ENCODE measurements at regions not wholly inside any gene's neighbourhood (a gene's known extent, or its start where the extent isn't known, plus 50 kb on each side); places are given as distances from the start of the nearest gene placed in this dataset.
"Not testable (repeated sequence)": the region's sequence is repeated elsewhere in the genome, so short reads cannot be mapped to it uniquely, and the experiment has no call there.

DNA sequence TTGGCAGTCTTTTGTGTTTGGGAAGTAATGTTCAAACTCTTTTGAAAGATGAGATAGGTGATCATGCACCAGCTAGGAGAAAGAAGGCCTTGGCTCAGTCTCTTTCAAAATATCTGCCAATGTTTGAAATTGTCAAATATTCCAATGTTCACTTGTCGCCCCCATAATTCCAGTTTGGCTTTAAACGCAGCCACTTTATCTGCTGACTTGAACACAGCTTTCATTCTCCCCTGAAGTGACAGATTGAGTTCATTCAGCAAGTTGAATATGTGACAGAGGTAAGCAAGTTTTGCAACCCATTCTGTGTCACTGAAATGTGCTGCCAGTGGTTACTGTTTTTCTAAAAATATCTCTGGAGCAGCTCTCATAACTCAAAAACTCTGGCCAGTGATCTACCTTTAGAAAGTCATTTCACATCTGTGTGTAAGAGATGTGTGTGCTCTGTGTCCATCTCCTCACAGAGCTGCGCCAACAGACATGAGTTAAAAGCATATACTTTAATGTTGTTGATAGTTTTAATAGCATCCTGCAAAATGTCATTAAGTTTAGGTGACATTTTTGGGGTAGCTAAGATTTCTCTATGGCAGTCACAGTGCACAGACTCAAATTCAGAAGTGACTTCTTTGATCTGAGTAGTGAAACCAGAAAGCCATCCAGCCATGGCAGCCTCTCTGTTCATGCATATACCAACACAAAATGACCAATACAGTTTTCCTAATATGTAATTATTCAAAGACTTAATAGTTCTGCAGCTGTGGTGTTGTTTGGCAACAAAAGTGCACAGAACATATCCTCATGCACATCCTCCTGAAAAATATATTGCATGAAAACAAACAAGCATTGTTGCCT, 614.3 kb upstream of the MIS18BP1 start:
- DNase-seq (ENCODE audit: low spot score) = no peak

DNA sequence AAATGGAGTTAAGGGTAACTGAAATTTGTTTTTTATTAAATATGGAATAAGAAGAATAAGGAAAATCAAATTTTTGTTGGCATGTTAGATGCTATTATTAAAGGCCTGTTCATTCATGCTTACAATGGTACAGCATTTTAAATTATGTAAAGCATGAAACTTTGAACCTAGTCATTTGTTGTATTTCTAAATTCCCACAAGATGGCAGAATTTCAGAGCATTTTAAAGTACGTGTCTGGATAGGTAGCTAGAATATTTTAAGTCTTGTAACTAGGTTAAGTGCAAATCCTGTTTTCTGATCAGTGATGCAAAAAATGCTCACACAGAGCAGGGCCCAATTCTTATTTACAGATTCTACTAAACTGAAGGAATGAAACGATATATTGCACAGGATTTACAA, 585.6 kb upstream of the MIS18BP1 start:
- DNase-seq (ENCODE audit: low spot score) = no peak

DNA sequence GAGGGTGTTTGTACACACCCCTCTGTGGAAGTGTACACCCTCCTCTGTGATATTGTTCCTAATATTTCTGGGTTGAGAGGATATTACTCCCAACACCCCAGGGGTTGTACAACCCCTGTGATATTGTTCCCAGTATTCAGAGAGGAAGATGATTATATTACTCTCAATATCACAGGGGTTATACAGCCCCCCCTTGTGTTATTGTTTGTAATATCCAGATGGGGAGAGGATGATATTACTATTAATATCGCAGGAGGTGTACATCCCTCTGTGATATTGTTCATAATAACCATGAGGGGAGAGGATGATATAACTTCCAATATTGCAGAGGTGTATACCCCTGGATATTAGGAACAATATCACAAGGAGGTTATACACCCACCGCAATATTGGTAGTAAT, 566.1 kb upstream of the MIS18BP1 start:
- DNase-seq (ENCODE audit: low spot score) = no peak

- peak; percentile 13 for DNase-seq (ENCODE audit: low spot score)
Measured at GRCh38 chr14:45811155-45811554, 558.2 kb upstream of the MIS18BP1 start.

GRCh38 chr14:45810152-45810872, 557.3 kb upstream of the MIS18BP1 start:
- DNase-seq (ENCODE audit: low spot score) = peak; percentile 21

DNA sequence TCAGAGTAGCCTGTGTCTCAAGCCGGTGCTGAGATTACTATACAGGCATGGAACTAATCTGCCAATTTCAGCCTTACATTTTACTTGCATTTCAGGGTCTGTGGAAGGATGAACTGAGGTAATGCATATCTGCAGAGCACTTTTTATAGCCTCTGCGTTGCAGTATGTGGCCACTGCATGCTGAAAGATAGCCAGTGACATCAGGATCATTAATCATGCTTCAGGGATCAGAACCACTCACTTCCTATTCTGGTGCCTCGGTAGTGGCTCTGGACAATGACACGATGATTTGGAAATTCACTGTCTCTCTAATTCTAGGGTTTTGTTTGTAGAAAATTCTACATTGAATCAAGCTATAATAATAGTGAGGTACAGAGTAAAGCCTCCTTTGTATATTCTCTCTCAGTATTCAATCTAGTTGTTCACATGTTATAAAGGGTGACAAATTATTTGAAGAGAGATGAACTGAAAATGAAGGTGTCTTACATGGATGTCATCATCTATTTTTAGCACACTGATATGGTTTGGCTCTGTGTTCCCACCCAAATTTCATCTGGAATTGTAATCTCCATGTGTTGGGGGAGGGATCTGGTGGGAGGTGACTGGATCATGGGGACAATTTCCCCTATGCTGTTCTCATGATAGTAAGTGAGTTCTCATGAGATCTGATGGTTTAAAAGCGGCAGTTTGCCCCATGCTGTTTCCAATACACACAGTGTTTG, 554.3 kb upstream of the MIS18BP1 start:
- no peak for DNase-seq (ENCODE audit: low spot score)

DNA sequence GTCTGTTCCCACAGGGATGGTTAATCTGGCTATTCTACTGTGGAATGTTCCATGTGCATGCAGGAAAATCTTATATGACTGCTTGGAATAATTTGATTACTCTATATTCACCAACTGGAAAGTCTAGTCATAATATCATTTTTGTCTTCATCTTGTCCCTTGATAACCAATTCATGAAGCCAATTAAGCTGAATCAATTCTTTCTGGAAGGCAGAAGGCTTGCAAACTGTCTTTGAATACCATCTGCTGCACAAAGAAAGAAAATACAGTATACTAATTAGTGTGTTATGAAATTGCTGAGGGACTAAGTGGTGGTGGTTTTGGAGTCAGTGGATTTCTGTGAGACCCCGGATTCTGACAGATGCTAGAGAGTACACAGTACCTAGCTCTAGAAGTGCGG, 546.5 kb upstream of the MIS18BP1 start:
- DNase-seq (ENCODE audit: low spot score) = no peak

DNA sequence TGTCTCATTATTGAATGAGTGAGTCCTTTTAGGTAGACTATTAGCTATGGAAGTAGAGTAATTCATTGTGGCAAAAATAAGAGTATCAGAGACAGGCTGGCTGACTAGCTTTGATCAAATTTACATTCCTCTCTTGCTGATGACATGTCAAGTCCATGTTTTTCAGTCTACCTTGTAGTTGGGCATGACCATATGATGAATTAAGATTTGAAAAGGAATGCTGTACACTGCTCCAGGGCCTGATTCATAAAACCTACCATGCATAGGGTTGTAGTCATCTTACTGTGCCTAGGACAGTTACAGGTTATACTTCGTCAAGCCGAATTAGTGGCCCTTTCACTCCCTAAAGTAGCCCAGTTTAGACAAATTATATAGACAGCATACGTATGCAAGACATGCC, 545.7 kb upstream of the MIS18BP1 start:
- no peak for DNase-seq (ENCODE audit: low spot score)

- not testable (repeated sequence) for DNase-seq (ENCODE audit: low spot score)
Measured at GRCh38 chr14:45796006-45796405, 543.0 kb upstream of the MIS18BP1 start.

- no peak for DNase-seq (ENCODE audit: low spot score)
Measured at GRCh38 chr14:45793081-45793480, 540.1 kb upstream of the MIS18BP1 start.

DNA sequence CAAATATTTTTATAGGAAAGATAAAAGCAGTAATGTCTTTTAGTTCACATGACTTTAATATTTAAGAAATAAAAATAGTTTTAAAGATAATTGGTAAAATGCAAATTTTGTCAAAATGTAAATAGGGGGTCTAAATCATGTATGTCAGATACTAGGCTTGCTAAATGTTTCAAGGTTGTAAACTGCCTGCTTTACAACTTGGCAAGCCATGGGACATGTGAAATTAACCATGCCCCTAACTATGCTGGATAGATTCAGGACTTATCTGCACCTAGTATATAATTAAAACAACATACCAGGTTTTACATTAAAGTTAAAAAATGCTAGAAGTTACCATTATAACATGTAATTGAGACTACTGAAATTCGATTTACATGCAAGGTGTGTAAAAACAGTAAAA, 537.3 kb upstream of the MIS18BP1 start:
- no peak for DNase-seq (ENCODE audit: low spot score)

DNA sequence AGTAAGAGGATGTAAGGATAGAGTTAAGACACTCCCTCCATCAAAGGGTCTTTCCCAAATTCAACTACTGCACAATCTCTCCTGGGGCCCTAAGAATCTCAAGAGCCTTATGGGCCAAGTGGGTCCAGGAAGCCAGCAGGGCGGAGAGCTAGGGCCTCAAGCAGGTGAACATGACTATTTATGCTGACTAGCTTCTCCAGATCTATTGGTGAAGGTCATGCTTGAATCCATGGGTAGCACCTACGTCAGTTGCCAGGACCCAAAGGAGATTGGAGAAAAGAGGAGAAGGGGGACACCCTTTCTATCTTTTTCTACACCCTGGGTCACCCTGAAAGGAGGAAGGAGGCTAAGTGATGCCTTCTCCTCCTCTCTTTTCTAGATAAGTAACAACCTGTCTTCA, 534.2 kb upstream of the MIS18BP1 start:
- DNase-seq (ENCODE audit: low spot score) = no peak

DNA sequence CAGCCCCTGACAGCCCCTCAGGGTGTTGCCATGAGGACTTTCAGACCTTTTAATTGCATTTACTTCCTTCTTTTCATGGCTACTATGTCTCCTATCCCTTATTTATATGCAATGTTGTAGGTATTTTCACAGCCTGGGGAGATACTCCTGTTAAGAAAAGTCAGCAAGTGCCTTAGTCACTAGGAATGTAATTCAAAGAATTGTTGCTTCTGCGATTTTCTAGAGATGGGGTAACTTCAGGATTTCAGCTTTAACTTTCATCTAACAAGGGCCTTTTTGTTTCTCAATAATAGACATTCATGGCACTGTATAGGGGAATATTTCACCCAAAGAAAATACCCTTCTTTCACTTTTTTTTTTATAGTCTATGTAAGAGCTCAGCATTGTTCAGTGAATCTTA, 533.3 kb upstream of the MIS18BP1 start:
- DNase-seq (ENCODE audit: low spot score) = no peak

DNA sequence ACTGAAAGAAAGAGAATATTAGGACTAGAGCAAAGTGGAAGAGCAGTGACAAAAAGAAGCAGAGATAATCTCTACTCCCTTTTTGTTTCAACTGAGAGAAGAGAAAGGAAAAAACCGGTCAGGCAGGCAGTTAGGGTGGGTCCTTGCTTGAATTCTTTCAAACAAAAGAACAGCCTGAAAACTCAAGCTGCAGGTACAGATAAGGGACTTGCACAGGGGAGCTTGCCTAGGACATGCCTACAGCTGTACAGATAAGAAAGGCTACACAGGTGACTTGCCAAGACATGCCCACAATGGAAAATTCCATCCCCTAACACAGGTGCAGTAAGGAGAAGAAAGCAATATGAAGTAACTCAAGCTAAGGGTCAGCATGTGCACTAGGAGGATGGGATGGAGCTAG, 532.2 kb upstream of the MIS18BP1 start:
- DNase-seq (ENCODE audit: low spot score) = no peak

GRCh38 chr14:45766247-45766646, 513.2 kb upstream of the MIS18BP1 start:
- DNase-seq (ENCODE audit: low spot score) = no peak

DNA sequence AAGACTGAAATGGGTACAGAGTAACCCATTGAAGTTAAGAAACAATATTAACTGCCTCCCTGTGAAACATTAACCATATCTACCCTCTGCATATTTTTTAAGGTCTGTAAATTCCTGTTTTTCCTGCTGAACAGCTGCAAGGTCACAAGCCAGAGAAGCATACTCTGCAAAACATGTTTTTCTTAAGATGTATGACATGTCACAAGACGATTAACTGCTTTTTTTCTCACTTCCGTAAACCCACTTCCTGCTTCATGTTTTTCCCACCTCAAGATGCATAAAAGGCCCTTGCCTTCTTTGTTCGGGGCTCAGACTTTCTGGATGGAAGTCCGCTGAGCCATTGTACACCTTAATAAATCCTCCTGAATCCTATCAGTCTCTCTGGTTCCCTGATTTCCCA, 504.7 kb upstream of the MIS18BP1 start:
- DNase-seq (ENCODE audit: low spot score) = no peak

DNA sequence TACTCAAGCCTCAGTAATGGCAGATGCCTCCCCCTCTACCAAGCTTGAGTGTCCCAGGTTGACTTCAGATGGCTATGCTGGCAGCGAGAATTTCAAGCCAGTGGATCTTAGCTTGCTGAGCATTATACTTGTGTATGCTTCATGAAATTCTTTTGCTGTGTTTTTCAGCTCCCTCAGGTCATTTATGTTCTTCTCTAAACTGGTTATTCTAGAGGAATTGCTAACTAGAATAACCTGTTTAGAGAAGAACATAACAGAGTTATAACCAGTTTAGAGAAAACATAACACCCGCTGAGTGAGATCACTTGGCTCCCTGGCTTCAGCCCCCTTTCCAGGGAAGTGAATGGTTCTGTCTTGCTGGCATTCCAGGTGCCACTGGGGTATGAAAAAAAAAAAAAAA, 503.4 kb upstream of the MIS18BP1 start:
- not testable (repeated sequence) for DNase-seq (ENCODE audit: low spot score)

- no peak for DNase-seq (ENCODE audit: low spot score)
Measured at GRCh38 chr14:45743884-45744283, 490.9 kb upstream of the MIS18BP1 start.

DNA sequence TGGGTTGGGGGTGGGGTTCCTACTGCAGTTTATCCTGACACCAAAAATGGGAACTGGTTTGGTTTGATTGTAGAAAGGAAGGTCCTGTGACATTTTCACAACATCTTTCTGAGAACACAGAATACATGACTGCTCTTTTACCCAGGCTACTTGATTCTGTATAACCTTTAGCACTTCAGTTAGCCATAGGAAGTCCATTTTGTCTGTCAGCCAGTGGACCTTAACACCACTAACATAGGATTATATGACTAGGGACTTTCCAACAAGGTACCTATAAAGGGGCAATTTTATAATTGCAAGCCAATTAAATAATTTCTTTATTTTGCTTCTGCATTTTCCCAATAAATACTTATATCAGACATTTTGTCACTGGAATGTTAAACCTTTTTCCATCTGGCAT, 489.2 kb upstream of the MIS18BP1 start:
- DNase-seq (ENCODE audit: low spot score) = no peak

DNA sequence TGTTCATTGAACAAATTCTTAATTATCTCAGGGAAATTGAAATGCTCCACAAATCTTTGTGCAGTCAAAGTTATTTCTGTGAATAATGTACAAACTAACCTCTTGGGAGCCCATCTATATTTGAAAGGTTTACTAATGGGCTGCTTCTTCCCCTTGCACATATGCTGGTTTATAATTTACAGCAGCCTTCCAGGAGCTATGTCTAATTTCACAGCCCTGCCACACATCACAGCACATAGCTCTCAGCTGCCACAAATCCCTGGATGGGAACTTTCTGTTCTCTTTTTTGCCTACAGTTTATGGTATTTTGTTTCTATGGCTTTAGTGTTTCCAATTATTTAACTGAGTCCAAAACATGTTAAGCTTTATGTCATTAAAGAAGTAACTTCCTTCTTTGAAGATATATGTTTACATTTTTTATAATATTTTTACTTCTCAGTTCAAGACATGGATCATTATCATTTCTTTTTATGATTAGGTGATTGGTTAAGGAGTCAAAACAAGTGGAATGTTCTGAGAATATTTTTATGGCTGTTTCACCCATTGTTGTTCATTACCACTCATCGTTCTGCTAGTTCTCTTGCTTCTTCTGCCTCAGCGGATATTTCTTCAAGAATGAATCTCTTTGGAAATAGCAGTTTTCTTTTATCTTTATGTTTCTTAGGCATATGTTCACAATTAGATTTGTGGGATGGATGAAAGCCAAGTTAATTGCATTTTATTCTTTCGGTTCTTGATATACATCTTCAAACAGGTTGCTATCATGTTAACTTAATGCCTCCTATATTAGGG, 475.6 kb upstream of the MIS18BP1 start:
- DNase-seq (ENCODE audit: low spot score) = no peak

GRCh38 chr14:45727133-45727532, 474.1 kb upstream of the MIS18BP1 start:
- no peak for DNase-seq (ENCODE audit: low spot score)

DNA sequence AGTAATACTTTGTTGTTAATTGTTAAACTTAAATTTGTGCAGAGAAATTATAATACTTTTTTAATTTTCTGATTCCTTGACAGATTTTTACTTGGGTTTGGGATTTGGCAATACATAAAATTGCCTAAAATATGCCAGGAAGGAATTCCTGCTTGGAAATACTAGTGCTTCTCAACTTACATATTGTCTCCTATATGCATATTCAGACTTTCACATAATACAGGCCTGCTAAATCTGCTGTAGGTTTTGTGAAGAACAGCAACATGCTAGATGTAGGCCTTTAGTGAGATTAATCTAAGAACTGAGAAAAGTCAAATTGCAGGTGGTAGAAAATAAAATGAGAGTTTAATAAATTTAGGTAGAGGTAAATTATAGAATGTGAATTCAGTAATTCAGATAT, 468.5 kb upstream of the MIS18BP1 start:
- DNase-seq (ENCODE audit: low spot score) = no peak

All from D341Med (cell line).